ENCODE measurements at regions not wholly inside any gene's neighbourhood (a gene's known extent, or its start where the extent isn't known, plus 50 kb on each side); places are given as distances from the start of the nearest gene placed in this dataset.

- Histone ChIP-seq H2BK15ac (ENCODE audit: low read length) (no peak overlapping the region), H3K4me3 (ENCODE audit: extremely low read depth in 1 of 4, insufficient read depth in 2 of 4, low read depth in 3 of 4, low read length in 4 of 4) (no peak overlapping the region), H4K8ac (ENCODE audit: extremely low read depth, insufficient read depth, low read length) (no peak overlapping the region), H3K27me3 (replicated peaks in 1 of 4; ENCODE audit: control insufficient read depth in 3 of 4, extremely low read depth in 1 of 4, insufficient read depth in 3 of 4, low read length in 3 of 4) (no peaks in the 10 kb centered on the region), H3K4ac (replicated peaks; ENCODE audit: insufficient read length, low read depth, low read length) (no peak overlapping the region), H2BK20ac (ENCODE audit: low read length) (no peak overlapping the region), H3K18ac (ENCODE audit: extremely low read depth, low read length) (no peak overlapping the region), H3K9ac (replicated peaks in 1 of 4; ENCODE audit: extremely low read depth in 1 of 4, low read depth in 3 of 4, low read length in 3 of 4) (no peak overlapping the region), H3K23me2 (ENCODE audit: low read depth, low read length) (no peaks in the 10 kb centered on the region), H3K4me1 (replicated peaks in 1 of 4; ENCODE audit: control insufficient read depth in 3 of 4, insufficient read depth in 4 of 4, low read length in 3 of 4) (no peaks in the 10 kb centered on the region), H3K36me3 (ENCODE audit: control insufficient read depth in 2 of 4, insufficient read depth in 4 of 4, low read length in 3 of 4) (no peaks in the 10 kb centered on the region), H2BK120ac (replicated peaks; ENCODE audit: low read depth, low read length) (no peak overlapping the region), H3K27ac (ENCODE audit: low read depth, low read length) (no peak overlapping the region), H3K56ac (replicated peaks; ENCODE audit: insufficient read length, low read depth, low read length) (no peak overlapping the region), H3K79me1 (ENCODE audit: low read depth, low read length) (no peaks in the 10 kb centered on the region), H3K79me2 (ENCODE audit: control insufficient read depth in 1 of 2, insufficient read depth in 2 of 2, low read length in 2 of 2) (no peaks in the 10 kb centered on the region), H2AFZ (ENCODE audit: low read length) (no peak overlapping the region; the same call in 1 of the 2 replicates), H4K5ac (ENCODE audit: insufficient read length, low read depth, low read length) (no peak overlapping the region), H2BK12ac (ENCODE audit: low read depth, low read length) (no peak overlapping the region), H3K4me2 (ENCODE audit: insufficient read depth in 1 of 2, low read depth in 2 of 2, low read length in 2 of 2) (no peak overlapping the region), H2BK5ac (ENCODE audit: low read depth, low read length) (no peak overlapping the region), H3K9me3 (ENCODE audit: insufficient read depth in 2 of 2, low read depth in 1 of 2, low read length in 1 of 2) (no peaks in the 10 kb centered on the region), H2AK5ac (ENCODE audit: low read depth, low read length) (no peak overlapping the region), H4K20me1 (replicated peaks in 1 of 2; ENCODE audit: control insufficient read depth in 1 of 2, insufficient read depth in 2 of 2, low read length in 2 of 2) (no peaks in the 10 kb centered on the region), H4K91ac (replicated peaks; ENCODE audit: insufficient read length, low read length) (no peak overlapping the region), H3K23ac (ENCODE audit: insufficient read length) (no peak overlapping the region), H3K14ac (ENCODE audit: insufficient read length) (no peak overlapping the region)
- TF ChIP-seq KDM5A (IDR thresholded peaks at IDR 0.05; ENCODE audit: low read length) = no peak
- ChIA-PET POLR2A (ENCODE audit: partially characterized antibody) (no interaction called here), CTCF (ENCODE audit: partially characterized antibody) (no interaction called here)
- no peak for FAIRE-seq
- WGBS, 2 experiments (ENCODE audit: extremely low coverage in 1 of 2, insufficient coverage in 1 of 2, insufficient read length in 1 of 2, insufficient replicate concordance in 2 of 2, low coverage in 1 of 2, low lambda C conversion rate in 2 of 2, missing lambda C conversion rate in 1 of 2) = 88% methylated on average over 2 of the region's 2 CpGs; no CpG with 5 or more reads in 1 of the 2 experiments
- no peak for DNase-seq (ENCODE audit: low read depth in 1 of 2, low spot score in 2 of 2)
Measured at GRCh38 chr2:188117706-188118105, 174.0 kb upstream of the GULP1 start.

All from H1 (cell line).